ENCODE measurements at regions not wholly inside any gene's neighbourhood (a gene's known extent, or its start where the extent isn't known, plus 50 kb on each side); places are given as distances from the start of the nearest gene placed in this dataset.

DNA sequence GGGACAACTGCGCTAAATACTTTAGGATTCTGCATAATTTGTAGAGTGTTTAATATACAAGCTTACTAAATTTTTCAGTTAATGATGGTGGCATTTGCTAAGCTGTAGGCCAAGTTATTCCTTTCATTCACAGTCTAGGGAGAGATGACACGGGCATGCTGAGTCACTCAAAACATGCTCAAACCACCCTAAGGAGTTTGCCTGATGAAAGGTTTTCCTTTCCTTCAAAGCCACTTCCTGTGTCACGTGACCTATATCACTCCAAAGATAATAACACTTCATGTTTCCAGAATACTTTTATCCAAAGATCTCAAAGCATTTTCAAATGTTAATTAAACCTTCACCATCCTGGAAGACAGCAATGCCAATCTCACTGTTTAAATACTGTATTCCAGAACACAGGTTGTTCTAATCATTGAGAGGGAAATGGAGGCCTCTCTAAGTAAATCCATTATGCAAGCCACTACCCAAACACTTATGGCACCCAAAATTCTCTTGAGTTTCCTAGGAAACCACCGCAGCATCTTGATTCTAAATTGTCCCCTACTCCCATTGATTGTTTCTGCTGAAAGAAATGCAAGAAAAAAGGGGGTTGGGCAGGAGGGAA, 207.0 kb upstream of the CDKN3 start:
- Histone ChIP-seq H3K36me3 (no peaks in the 10 kb centered on the region), H3K27ac (no peak overlapping the region), H3K9me3 (no peaks in the 10 kb centered on the region), H3K4me3 (no peak overlapping the region), H3K4me1 (replicated peaks) (no peaks in the 10 kb centered on the region), H3K27me3 (replicated peaks; ENCODE audit: insufficient read depth) (no peaks in the 10 kb centered on the region)
- intact Hi-C loops (cut with DNase I), result no loop called here
- 63% methylated on average over 4 of the region's 4 CpGs for WGBS
- DNase-seq (ENCODE audit: low spot score), result no peak
- no peak for TF ChIP-seq POLR2AphosphoS5 (IDR thresholded peaks at IDR 0.05)
- TF ChIP-seq, protein P1, sequence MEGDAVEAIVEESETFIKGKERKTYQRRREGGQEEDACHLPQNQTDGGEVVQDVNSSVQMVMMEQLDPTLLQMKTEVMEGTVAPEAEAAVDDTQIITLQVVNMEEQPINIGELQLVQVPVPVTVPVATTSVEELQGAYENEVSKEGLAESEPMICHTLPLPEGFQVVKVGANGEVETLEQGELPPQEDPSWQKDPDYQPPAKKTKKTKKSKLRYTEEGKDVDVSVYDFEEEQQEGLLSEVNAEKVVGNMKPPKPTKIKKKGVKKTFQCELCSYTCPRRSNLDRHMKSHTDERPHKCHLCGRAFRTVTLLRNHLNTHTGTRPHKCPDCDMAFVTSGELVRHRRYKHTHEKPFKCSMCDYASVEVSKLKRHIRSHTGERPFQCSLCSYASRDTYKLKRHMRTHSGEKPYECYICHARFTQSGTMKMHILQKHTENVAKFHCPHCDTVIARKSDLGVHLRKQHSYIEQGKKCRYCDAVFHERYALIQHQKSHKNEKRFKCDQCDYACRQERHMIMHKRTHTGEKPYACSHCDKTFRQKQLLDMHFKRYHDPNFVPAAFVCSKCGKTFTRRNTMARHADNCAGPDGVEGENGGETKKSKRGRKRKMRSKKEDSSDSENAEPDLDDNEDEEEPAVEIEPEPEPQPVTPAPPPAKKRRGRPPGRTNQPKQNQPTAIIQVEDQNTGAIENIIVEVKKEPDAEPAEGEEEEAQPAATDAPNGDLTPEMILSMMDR (IDR thresholded peaks at IDR 0.05), result no peak
- no peak for TF ChIP-seq POLR2A (IDR thresholded peaks at IDR 0.05)

DNA sequence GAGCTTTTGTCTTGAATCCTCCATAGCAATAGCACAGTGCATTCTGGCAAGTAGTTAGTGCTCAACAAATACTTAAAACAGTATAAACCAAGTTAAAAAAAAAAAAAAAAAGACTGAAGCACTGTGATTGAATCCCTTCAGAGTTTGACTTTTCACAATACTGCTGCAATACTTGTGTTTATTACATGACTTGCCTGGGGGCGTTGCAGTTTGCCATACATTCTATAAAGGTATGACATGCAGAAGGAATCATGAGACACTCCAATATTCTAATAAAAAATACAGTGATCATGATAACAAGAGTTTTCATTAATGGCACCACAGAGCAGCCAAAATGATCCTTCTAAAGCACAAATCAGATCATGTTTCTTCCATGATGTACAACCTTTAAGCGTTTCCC, 205.0 kb upstream of the CDKN3 start:
- WGBS, result 45% methylated on average over 2 of the region's 2 CpGs
- H3K27me3 ChIP-seq (replicated peaks; ENCODE audit: insufficient read depth), result no peaks in the 10 kb centered on the region
- H3K4me3 ChIP-seq, result no peak overlapping the region
- no peaks in the 10 kb centered on the region for H3K4me1 ChIP-seq (replicated peaks)
- intact Hi-C loops (cut with DNase I), result no loop called here
- no peak overlapping the region for H3K27ac ChIP-seq
- H3K9me3 ChIP-seq, result no peaks in the 10 kb centered on the region
- no peak for DNase-seq (ENCODE audit: low spot score)
- H3K36me3 ChIP-seq, result no peaks in the 10 kb centered on the region
- TF ChIP-seq POLR2AphosphoS5 (IDR thresholded peaks at IDR 0.05) (no peak), POLR2A (IDR thresholded peaks at IDR 0.05) (no peak)
- TF ChIP-seq, protein P1 (IDR thresholded peaks at IDR 0.05), result no peak

DNA sequence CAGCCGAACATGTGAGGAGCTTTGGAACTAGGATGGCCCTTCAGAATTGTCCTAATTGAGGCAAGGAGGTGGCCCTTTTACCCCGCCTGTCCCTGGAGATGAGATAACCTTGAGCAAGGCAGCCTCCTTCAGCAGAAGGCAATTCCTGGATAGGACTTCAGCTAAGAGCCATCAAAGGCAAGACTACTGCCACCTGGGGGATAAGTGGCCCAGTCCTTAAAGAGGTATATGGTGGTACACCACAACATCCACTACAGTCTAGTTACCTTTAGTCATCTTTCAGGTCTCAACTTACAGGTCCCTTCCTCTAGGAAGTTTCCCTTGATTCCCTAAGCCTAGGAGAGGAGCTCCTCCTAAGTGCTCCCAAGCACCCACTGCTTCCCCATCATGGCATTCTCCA, 204.2 kb upstream of the CDKN3 start:
- intact Hi-C loops (cut with DNase I), result no loop called here
- DNase-seq (ENCODE audit: low spot score), result no peak

DNA sequence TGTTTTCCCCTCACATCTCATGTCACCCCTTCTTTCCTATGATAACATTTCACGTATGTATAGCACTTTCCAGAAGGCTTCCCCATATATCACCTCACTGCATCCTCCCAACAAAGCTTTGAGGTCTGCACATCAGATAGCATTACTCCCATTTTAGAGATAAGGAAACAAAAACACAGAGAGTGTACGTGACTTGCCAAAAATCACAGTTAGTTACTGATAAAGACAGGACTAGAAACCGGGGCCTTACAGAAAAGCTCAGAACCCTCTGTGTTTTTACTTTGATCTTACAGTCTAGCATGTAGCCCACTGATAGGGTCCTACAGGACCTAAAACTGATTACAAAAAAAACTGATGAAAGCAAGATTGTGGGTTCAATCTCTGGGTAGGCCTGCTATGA, 202.9 kb upstream of the CDKN3 start:
- Histone ChIP-seq H3K27me3 (replicated peaks; ENCODE audit: insufficient read depth) (no peaks in the 10 kb centered on the region), H3K27ac (no peak overlapping the region), H3K4me1 (replicated peaks) (no peaks in the 10 kb centered on the region), H3K36me3 (no peaks in the 10 kb centered on the region), H3K4me3 (no peak overlapping the region), H3K9me3 (no peaks in the 10 kb centered on the region)
- WGBS, result 49% methylated on average over 3 of the region's 3 CpGs
- no peak for TF ChIP-seq POLR2AphosphoS5 (IDR thresholded peaks at IDR 0.05)
- TF ChIP-seq, protein P1 (IDR thresholded peaks at IDR 0.05), result no peak
- no peak for TF ChIP-seq POLR2A (IDR thresholded peaks at IDR 0.05)
- intact Hi-C loops (cut with DNase I), result no loop called here
- DNase-seq (ENCODE audit: low spot score), result no peak

More for the DNA sequence above, 204.2 kb upstream of the CDKN3 start:
- no peaks in the 10 kb centered on the region for H3K4me1 ChIP-seq (replicated peaks)
- no peaks in the 10 kb centered on the region for H3K36me3 ChIP-seq
- TF ChIP-seq POLR2A (IDR thresholded peaks at IDR 0.05) (no peak), POLR2AphosphoS5 (IDR thresholded peaks at IDR 0.05) (no peak)
- TF ChIP-seq, protein P1 (IDR thresholded peaks at IDR 0.05), result no peak
- H3K27me3 ChIP-seq (replicated peaks; ENCODE audit: insufficient read depth), result no peaks in the 10 kb centered on the region
- no peaks in the 10 kb centered on the region for H3K9me3 ChIP-seq
- no peak overlapping the region for H3K4me3 ChIP-seq
- WGBS, result 68% methylated on average over 2 of the region's 2 CpGs
- no peak overlapping the region for H3K27ac ChIP-seq

DNA sequence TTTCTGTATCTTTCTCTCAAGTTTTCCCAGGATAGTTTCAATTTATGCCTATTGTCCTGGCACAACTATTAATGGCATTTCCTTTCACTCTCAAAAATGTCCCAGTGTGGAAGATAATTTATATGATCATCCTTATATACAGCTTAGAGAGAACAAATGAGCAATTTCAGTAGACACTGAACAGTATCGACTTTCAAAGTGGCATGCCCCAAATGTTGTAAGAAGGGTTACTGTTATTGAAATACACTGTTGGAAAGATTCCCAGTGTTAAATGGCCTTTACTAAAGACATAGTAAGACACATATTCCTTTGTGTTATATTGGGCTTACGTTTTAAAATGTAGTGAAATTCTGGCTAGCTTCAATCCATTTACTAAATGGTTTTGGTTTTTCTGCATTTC, 202.3 kb upstream of the CDKN3 start:
- 50% methylated on average over 2 of the region's 2 CpGs for WGBS
- intact Hi-C loops (cut with DNase I), result no loop called here

More for the DNA sequence above, 202.3 kb upstream of the CDKN3 start:
- Histone ChIP-seq H3K4me1 (replicated peaks) (no peaks in the 10 kb centered on the region), H3K4me3 (no peak overlapping the region), H3K27ac (no peak overlapping the region), H3K9me3 (no peaks in the 10 kb centered on the region), H3K27me3 (replicated peaks; ENCODE audit: insufficient read depth) (no peaks in the 10 kb centered on the region), H3K36me3 (no peaks in the 10 kb centered on the region)
- TF ChIP-seq, protein P1 (IDR thresholded peaks at IDR 0.05), result no peak
- TF ChIP-seq POLR2A (IDR thresholded peaks at IDR 0.05), result no peak
- TF ChIP-seq POLR2AphosphoS5 (IDR thresholded peaks at IDR 0.05), result no peak
- DNase-seq (ENCODE audit: low spot score), result no peak
